GM19397 (cell line): ENCODE measurements at regions not wholly inside any gene's neighbourhood (a gene's known extent, or its start where the extent isn't known, plus 50 kb on each side); places are given as distances from the start of the nearest gene placed in this dataset.
"Not testable (repeated sequence)": the region's sequence is repeated elsewhere in the genome, so short reads cannot be mapped to it uniquely, and the experiment has no call there.

Source experiments
- ATAC-seq: cut with Tn5 transposase; IDR thresholded peaks from one replicate; pipeline ENCODE4 v1.9.1; 2021; ENCODE audit warnings: mild to moderate bottlenecking, moderate library complexity; ENCODE audit not compliant: unreplicated experiment

GRCh38 chr1:163570071-163570470 is 248.3 kb downstream of the NUF2 start:
- no peak for ATAC-seq

DNA sequence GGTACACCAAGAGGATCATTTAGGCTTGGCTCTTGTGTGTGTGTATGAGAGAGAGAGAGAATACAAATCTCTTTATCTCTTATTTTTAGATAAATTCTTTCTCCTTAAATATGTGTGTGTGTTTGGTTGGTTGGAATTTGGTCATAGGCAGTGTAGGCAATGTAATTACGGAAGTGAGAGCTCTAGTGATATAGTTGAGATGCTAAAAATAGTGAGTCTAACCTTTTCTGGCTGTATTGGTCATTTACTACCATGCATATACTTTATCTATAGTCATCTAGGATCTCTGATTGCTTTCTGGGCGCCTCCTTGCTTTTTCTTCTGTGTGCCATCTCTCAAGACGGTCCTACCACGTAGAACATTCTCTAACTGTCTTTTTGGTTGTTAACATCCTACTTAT is 250.2 kb downstream of the NUF2 start:
- ATAC-seq: no peak

DNA sequence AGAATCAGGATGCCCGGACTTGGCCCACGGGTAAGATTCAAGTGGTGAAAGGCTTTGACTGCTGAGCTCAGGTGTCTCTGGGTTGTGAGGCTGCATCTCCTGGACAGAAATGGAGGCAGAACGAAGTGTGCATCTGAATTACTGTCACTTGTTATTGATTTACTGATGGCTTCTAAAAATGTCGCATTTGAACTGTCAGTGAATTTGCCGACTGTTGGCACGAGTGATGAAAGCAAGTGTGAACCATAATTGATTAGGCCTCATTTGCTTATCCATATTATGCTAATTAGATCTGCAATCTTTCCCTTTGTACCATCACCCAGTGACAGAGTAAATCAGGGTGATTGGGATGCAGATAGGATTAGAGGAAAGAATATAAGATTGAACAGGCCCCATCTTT is 252.4 kb downstream of the NUF2 start:
- no peak for ATAC-seq

GRCh38 chr1:163580926-163581325 is 259.2 kb downstream of the NUF2 start:
- ATAC-seq: no peak

- no peak for ATAC-seq
Observed at GRCh38 chr1:163583661-163584181, 262.0 kb downstream of the NUF2 start.

DNA sequence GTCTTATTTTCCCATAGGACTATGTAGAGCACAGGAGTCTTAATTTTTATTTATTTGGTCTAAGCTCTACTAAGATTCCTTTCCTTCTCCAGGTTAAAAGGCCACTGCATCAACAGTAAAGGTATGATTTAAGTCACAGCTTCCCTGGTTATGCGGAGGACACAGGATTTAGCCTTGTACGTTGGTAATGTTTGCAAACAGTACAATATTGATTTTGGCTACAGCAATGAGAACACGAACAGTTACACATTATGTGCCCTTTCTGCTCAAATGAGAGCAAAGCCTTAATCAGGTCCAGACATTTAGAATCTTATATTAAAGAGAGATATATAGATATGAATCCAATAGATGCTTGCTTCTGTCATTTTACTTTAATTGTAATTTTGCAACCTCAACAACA is 264.0 kb downstream of the NUF2 start:
- ATAC-seq: no peak

DNA sequence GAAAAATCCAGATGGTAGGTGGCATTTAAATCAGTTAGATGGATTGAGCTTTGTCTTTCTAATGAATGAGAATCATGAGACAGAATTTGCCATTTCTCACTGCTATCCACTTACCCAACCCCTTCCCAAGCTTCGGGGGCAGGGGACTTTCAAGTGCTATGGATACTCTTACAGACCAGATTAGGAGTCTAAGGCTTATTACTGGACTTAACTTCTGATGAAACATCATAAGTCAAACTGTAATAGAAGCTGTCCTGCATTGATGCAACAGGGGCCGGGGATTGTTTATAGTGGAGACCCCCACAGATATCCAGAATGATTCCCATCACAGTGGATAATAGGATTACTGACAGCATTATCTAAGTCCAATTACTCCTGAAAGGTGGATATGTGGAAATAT is 267.0 kb downstream of the NUF2 start:
- no peak for ATAC-seq

DNA sequence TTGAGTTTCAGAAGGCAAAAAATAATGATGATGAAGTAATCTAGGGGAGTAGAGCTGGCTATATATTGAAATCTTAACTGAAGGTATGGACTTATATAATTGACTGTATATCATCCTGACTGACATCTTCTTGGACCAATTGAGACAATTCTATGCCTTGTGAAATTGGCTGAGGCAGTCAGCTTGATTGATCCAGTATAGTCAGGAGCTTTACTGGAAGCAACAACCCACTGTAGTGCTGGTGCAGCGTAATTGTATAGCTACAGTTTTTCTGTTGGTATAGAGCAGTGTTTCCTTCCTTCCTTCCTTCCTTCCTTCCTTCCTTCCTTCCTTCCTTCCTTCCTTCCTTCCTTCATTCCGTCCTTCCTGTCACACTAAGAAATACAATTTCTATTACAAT is 268.0 kb downstream of the NUF2 start:
- ATAC-seq: no peak

- ATAC-seq: not testable (repeated sequence)
Observed at GRCh38 chr1:163591131-163591530, 269.4 kb downstream of the NUF2 start.

GRCh38 chr1:163592623-163593022 is 270.9 kb downstream of the NUF2 start:
- ATAC-seq: not testable (repeated sequence)

GRCh38 chr1:163596106-163596505 is 274.4 kb downstream of the NUF2 start:
- ATAC-seq: not testable (repeated sequence)

- no peak for ATAC-seq
Observed at GRCh38 chr1:163596541-163597258, 274.9 kb downstream of the NUF2 start.

GRCh38 chr1:163604321-163604720 is 282.6 kb downstream of the NUF2 start:
- no peak for ATAC-seq

GRCh38 chr1:163604896-163605295 is 283.1 kb downstream of the NUF2 start:
- no peak for ATAC-seq

GRCh38 chr1:163608979-163609378 is 287.2 kb downstream of the NUF2 start:
- ATAC-seq: no peak

- ATAC-seq: no peak
Observed at GRCh38 chr1:163609858-163610257, 288.1 kb downstream of the NUF2 start.

DNA sequence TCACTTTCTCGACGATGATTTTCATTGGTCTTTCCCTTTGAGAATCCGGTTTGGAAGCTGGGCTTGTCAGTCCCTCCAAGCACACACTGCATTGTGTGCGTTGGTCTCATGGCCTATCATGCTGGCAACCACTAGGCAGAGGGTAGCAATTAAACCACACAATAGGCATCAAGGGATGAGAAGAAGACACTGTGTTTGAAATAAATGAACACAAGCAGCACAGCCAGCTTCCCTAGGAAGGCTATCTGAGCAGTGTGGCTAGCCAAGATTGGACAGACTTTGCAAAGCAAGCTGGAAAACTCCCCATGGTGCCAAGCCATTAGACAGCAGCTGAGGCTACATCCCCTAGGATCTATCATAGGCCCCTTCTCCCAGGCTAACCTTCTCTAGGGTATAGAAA is 288.7 kb downstream of the NUF2 start:
- no peak for ATAC-seq

GRCh38 chr1:163614361-163614760 is 292.6 kb downstream of the NUF2 start:
- ATAC-seq: no peak

GRCh38 chr1:163628034-163628773 is 306.4 kb downstream of the NUF2 start:
- ATAC-seq: no peak

DNA sequence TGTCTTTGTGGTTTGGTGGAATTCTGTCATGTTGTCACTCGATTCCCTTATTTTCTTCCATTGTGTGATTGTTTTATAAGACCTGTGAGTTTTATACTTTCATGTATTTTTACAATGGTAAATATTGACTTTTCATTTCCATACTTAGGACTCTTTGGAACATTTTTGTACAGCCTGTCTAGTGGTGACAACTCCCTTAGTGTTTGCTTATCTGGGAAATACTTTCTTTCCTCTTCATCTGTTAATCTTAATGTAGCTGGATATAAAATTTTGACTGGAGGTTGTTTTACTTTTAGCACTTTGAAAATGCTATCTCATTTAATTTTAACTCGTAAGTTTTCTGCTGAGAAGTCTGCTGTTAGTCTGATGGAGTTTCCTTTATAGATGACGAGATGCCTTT is 310.5 kb downstream of the NUF2 start:
- no peak for ATAC-seq

- no peak for ATAC-seq
Observed at GRCh38 chr1:163633366-163633765, 311.6 kb downstream of the NUF2 start.

GRCh38 chr1:163645676-163646075 is 323.9 kb downstream of the NUF2 start:
- not testable (repeated sequence) for ATAC-seq
